ENCODE measurements at regions not wholly inside any gene's neighbourhood (a gene's known extent, or its start where the extent isn't known, plus 50 kb on each side); places are given as distances from the start of the nearest gene placed in this dataset.
A peak's percentile ranks its signal among the peaks of the same experiment; 100 is the strongest.

GRCh38 chr2:172323256-172323655 is 104.1 kb upstream of the ITGA6 start:
- Histone ChIP-seq H3K79me2 (ENCODE audit: control insufficient read depth, insufficient read depth, low read length, poor library complexity) (no peaks in the 10 kb centered on the region), H3K36me3 (ENCODE audit: control insufficient read depth in 1 of 2, insufficient read depth in 2 of 2, low read length in 2 of 2) (no peaks in the 10 kb centered on the region), H3K4me3 (ENCODE audit: low read depth, low read length) (no peak overlapping the region), H2AK5ac (ENCODE audit: low read length) (no peak overlapping the region), H3K4me1 (ENCODE audit: control insufficient read depth in 1 of 2, insufficient read depth in 2 of 2, low read length in 2 of 2) (no peaks in the 10 kb centered on the region), H4K12ac (ENCODE audit: low read depth, low read length) (no peak overlapping the region), H2BK12ac (ENCODE audit: low read length) (no peak overlapping the region), H3K4ac (ENCODE audit: low read depth, low read length) (no peak overlapping the region), H3K23ac (ENCODE audit: low read length) (no peak overlapping the region), H3K27me3 (ENCODE audit: insufficient read depth, low read length) (no peaks in the 10 kb centered on the region), H3K9me3 (ENCODE audit: insufficient read depth, low read depth, low read length) (no peaks in the 10 kb centered on the region), H3K18ac (ENCODE audit: low read length) (no peak overlapping the region), H3K27ac (ENCODE audit: low read depth, low read length) (no peak overlapping the region), H4K91ac (ENCODE audit: low read depth, low read length) (no peak overlapping the region), H2AFZ (ENCODE audit: insufficient read depth, low read length, poor library complexity) (no peak overlapping the region), H2BK120ac (ENCODE audit: insufficient read depth, low read length, poor library complexity) (no peak overlapping the region), H3K14ac (ENCODE audit: low read length) (no peak overlapping the region), H3K79me1 (ENCODE audit: low read length) (no peaks in the 10 kb centered on the region), H4K8ac (ENCODE audit: low read depth, low read length) (no peak overlapping the region), H3K9ac (ENCODE audit: low read length) (no peak overlapping the region), H2BK5ac (ENCODE audit: low read depth, low read length, poor library complexity) (no peak overlapping the region), H3K4me2 (ENCODE audit: low read length) (no peak overlapping the region)
- WGBS (ENCODE audit: extremely low coverage, insufficient coverage, insufficient read length), result no CpG with 5 or more reads among the region's 6 CpGs
- peak; percentile 23 to 32 for DNase-seq

GRCh38 chr2:172323861-172324597 is 103.4 kb upstream of the ITGA6 start:
- Histone ChIP-seq H3K4ac (ENCODE audit: low read depth, low read length) (no peak overlapping the region), H2BK120ac (ENCODE audit: insufficient read depth, low read length, poor library complexity) (no peak overlapping the region), H2BK12ac (ENCODE audit: low read length) (no peak overlapping the region), H3K23ac (ENCODE audit: low read length) (no peak overlapping the region), H3K36me3 (ENCODE audit: control insufficient read depth in 1 of 2, insufficient read depth in 2 of 2, low read length in 2 of 2) (no peaks in the 10 kb centered on the region), H3K27ac (ENCODE audit: low read depth, low read length) (no peak overlapping the region), H3K27me3 (ENCODE audit: insufficient read depth, low read length) (no peaks in the 10 kb centered on the region), H2AK5ac (ENCODE audit: low read length) (no peak overlapping the region), H3K18ac (ENCODE audit: low read length) (no peak overlapping the region), H4K12ac (ENCODE audit: low read depth, low read length) (no peak overlapping the region), H4K91ac (ENCODE audit: low read depth, low read length) (no peak overlapping the region), H3K14ac (ENCODE audit: low read length) (no peak overlapping the region), H2BK5ac (ENCODE audit: low read depth, low read length, poor library complexity) (no peak overlapping the region), H3K4me2 (ENCODE audit: low read length) (no peak overlapping the region), H2AFZ (ENCODE audit: insufficient read depth, low read length, poor library complexity) (no peak overlapping the region), H3K4me1 (ENCODE audit: control insufficient read depth in 1 of 2, insufficient read depth in 2 of 2, low read length in 2 of 2) (no peaks in the 10 kb centered on the region), H3K9me3 (ENCODE audit: insufficient read depth, low read depth, low read length) (no peaks in the 10 kb centered on the region), H4K8ac (ENCODE audit: low read depth, low read length) (no peak overlapping the region), H3K79me1 (ENCODE audit: low read length) (no peaks in the 10 kb centered on the region), H3K79me2 (ENCODE audit: control insufficient read depth, insufficient read depth, low read length, poor library complexity) (no peaks in the 10 kb centered on the region), H3K9ac (ENCODE audit: low read length) (no peak overlapping the region), H3K4me3 (ENCODE audit: low read depth, low read length) (no peak overlapping the region)
- DNase-seq, result no peak
- no CpG with 5 or more reads among the region's 10 CpGs for WGBS (ENCODE audit: extremely low coverage, insufficient coverage, insufficient read length)

- no peak overlapping the region for H2AK5ac ChIP-seq (ENCODE audit: low read length)
- no peak overlapping the region for H4K91ac ChIP-seq (ENCODE audit: low read depth, low read length)
- H2AFZ ChIP-seq (ENCODE audit: insufficient read depth, low read length, poor library complexity), result no peak overlapping the region
- no peak overlapping the region for H2BK120ac ChIP-seq (ENCODE audit: insufficient read depth, low read length, poor library complexity)
- no peak overlapping the region for H3K14ac ChIP-seq (ENCODE audit: low read length)
- no peaks in the 10 kb centered on the region for H3K79me2 ChIP-seq (ENCODE audit: control insufficient read depth, insufficient read depth, low read length, poor library complexity)
- H3K23ac ChIP-seq (ENCODE audit: low read length), result no peak overlapping the region
- H3K27me3 ChIP-seq (ENCODE audit: insufficient read depth, low read length), result no peaks in the 10 kb centered on the region
- H2BK12ac ChIP-seq (ENCODE audit: low read length), result no peak overlapping the region
- no peaks in the 10 kb centered on the region for H3K36me3 ChIP-seq (ENCODE audit: control insufficient read depth in 1 of 2, insufficient read depth in 2 of 2, low read length in 2 of 2)
- H2BK5ac ChIP-seq (ENCODE audit: low read depth, low read length, poor library complexity), result no peak overlapping the region
- no peak overlapping the region for H4K8ac ChIP-seq (ENCODE audit: low read depth, low read length)
- no peak overlapping the region for H3K4me2 ChIP-seq (ENCODE audit: low read length)
- peak; percentile 32 to 87 for DNase-seq
- no peak overlapping the region for H3K27ac ChIP-seq (ENCODE audit: low read depth, low read length)
- WGBS (ENCODE audit: extremely low coverage, insufficient coverage, insufficient read length), result no CpG with 5 or more reads among the region's 1 CpG
- no peaks in the 10 kb centered on the region for H3K9me3 ChIP-seq (ENCODE audit: insufficient read depth, low read depth, low read length)
- no peaks in the 10 kb centered on the region for H3K4me1 ChIP-seq (ENCODE audit: control insufficient read depth in 1 of 2, insufficient read depth in 2 of 2, low read length in 2 of 2)
- H3K4ac ChIP-seq (ENCODE audit: low read depth, low read length), result no peak overlapping the region
- no peak overlapping the region for H3K4me3 ChIP-seq (ENCODE audit: low read depth, low read length)
- H3K9ac ChIP-seq (ENCODE audit: low read length), result no peak overlapping the region
- H3K79me1 ChIP-seq (ENCODE audit: low read length), result no peaks in the 10 kb centered on the region
- H3K18ac ChIP-seq (ENCODE audit: low read length), result no peak overlapping the region
- no peak overlapping the region for H4K12ac ChIP-seq (ENCODE audit: low read depth, low read length)
Observed at GRCh38 chr2:172326211-172326509, 101.2 kb upstream of the ITGA6 start.

- no peak overlapping the region for H2AFZ ChIP-seq (ENCODE audit: insufficient read depth, low read length, poor library complexity)
- H2AK5ac ChIP-seq (ENCODE audit: low read length), result no peak overlapping the region
- no peaks in the 10 kb centered on the region for H3K79me1 ChIP-seq (ENCODE audit: low read length)
- no peaks in the 10 kb centered on the region for H3K27me3 ChIP-seq (ENCODE audit: insufficient read depth, low read length)
- no peak overlapping the region for H3K23ac ChIP-seq (ENCODE audit: low read length)
- no peak overlapping the region for H4K8ac ChIP-seq (ENCODE audit: low read depth, low read length)
- no peak overlapping the region for H3K18ac ChIP-seq (ENCODE audit: low read length)
- H3K4me2 ChIP-seq (ENCODE audit: low read length), result no peak overlapping the region
- H3K9ac ChIP-seq (ENCODE audit: low read length), result no peak overlapping the region
- H3K36me3 ChIP-seq (ENCODE audit: control insufficient read depth in 1 of 2, insufficient read depth in 2 of 2, low read length in 2 of 2), result no peaks in the 10 kb centered on the region
- no peak overlapping the region for H4K91ac ChIP-seq (ENCODE audit: low read depth, low read length)
- no peak overlapping the region for H2BK5ac ChIP-seq (ENCODE audit: low read depth, low read length, poor library complexity)
- H3K27ac ChIP-seq (ENCODE audit: low read depth, low read length), result no peak overlapping the region
- no peak overlapping the region for H2BK120ac ChIP-seq (ENCODE audit: insufficient read depth, low read length, poor library complexity)
- H3K9me3 ChIP-seq (ENCODE audit: insufficient read depth, low read depth, low read length), result peaks cover 2% of the 10 kb centered on the region
- H4K12ac ChIP-seq (ENCODE audit: low read depth, low read length), result no peak overlapping the region
- WGBS (ENCODE audit: extremely low coverage, insufficient coverage, insufficient read length), result no CpG with 5 or more reads among the region's 3 CpGs
- no peak for DNase-seq
- H3K4ac ChIP-seq (ENCODE audit: low read depth, low read length), result no peak overlapping the region
- no peaks in the 10 kb centered on the region for H3K4me1 ChIP-seq (ENCODE audit: control insufficient read depth in 1 of 2, insufficient read depth in 2 of 2, low read length in 2 of 2)
- H3K14ac ChIP-seq (ENCODE audit: low read length), result no peak overlapping the region
- H3K4me3 ChIP-seq (ENCODE audit: low read depth, low read length), result no peak overlapping the region
- no peaks in the 10 kb centered on the region for H3K79me2 ChIP-seq (ENCODE audit: control insufficient read depth, insufficient read depth, low read length, poor library complexity)
- no peak overlapping the region for H2BK12ac ChIP-seq (ENCODE audit: low read length)
Observed at GRCh38 chr2:172328103-172328841, 99.1 kb upstream of the ITGA6 start.
